ENCODE measurements at regions not wholly inside any gene's neighbourhood (a gene's known extent, or its start where the extent isn't known, plus 50 kb on each side); places are given as distances from the start of the nearest gene placed in this dataset.

GRCh38 chr20:12166053-12166717 lies 248.5 kb downstream of the BTBD3 start:
- Histone ChIP-seq H2AFZ (ENCODE audit: low read depth, low read length) (no peak overlapping the region), H3K27ac (ENCODE audit: extremely low read depth, low read depth, low read length) (no peak overlapping the region), H3K4me2 (ENCODE audit: insufficient read depth, low read length) (no peak overlapping the region), H3K79me2 (ENCODE audit: control insufficient read depth, insufficient read depth, low read length) (no peaks in the 10 kb centered on the region), H3K4me1 (replicated peaks in 1 of 2; ENCODE audit: control insufficient read depth in 2 of 2, insufficient read depth in 2 of 2, low read length in 2 of 2) (no peaks in the 10 kb centered on the region), H3K4me3 (no peak overlapping the region), H3K9me1 (ENCODE audit: control insufficient read depth, insufficient read depth, low read length) (no peaks in the 10 kb centered on the region), H3K36me3 (ENCODE audit: control insufficient read depth, insufficient read depth, low read length) (no peaks in the 10 kb centered on the region), H4K20me1 (replicated peaks; ENCODE audit: control insufficient read depth, insufficient read depth, low read length) (no peaks in the 10 kb centered on the region), H3K9me3 (replicated peaks; ENCODE audit: control insufficient read depth, insufficient read depth, low read depth, low read length) (no peaks in the 10 kb centered on the region), H3K27me3 (ENCODE audit: control insufficient read depth in 2 of 2, insufficient read depth in 2 of 2, low read length in 2 of 2) (no peaks in the 10 kb centered on the region), H3K9ac (ENCODE audit: insufficient read depth in 1 of 2, low read depth in 2 of 2, low read length in 2 of 2) (no peak overlapping the region)
- ChIA-PET POLR2A (no interaction called here), CTCF (ENCODE audit: low intra/inter-chr PET ratio) (no interaction called here)
- BruUV-seq (replicated peaks): no TSS peak
- no peak for FAIRE-seq
- 5% methylated on average over 4 of the region's 4 CpGs for WGBS (ENCODE audit: insufficient coverage, low coverage, missing lambda C conversion rate)
- in situ Hi-C loops (cut with MboI): no loop called here
- TF ChIP-seq ZNF232 (CRISPR knock-in tag; IDR thresholded peaks at IDR 0.05) (no peak), ZNF253 (CRISPR knock-in tag; conservative IDR thresholded peaks at IDR 0.05) (no peak), MCM2 (IDR thresholded peaks at IDR 0.05; ENCODE audit: low read depth) (no peak), ZBTB11 (CRISPR knock-in tag; IDR thresholded peaks at IDR 0.05) (no peak), ZNF24 (IDR thresholded peaks at IDR 0.05) (no peak), MECOM (CRISPR knock-in tag; IDR thresholded peaks at IDR 0.05) (no peak)
- intact Hi-C loops (cut with micrococcal nuclease): no loop called here
- ATAC-seq: no peak
- no peak for DNase-seq (ENCODE audit: extremely low read depth in 1 of 4, low spot score in 3 of 4)
